ENCODE measurements at regions not wholly inside any gene's neighbourhood (a gene's known extent, or its start where the extent isn't known, plus 50 kb on each side); places are given as distances from the start of the nearest gene placed in this dataset.

GRCh38 chr2:114061566-114062098 lies 171.7 kb downstream of the ACTR3 start:
- no peaks in the 10 kb centered on the region for H3K36me3 ChIP-seq (ENCODE audit: insufficient read depth, low read length)
- TF ChIP-seq EZH2 (IDR thresholded peaks at IDR 0.05; ENCODE audit: insufficient read depth, low read length) = no peak
- no peak for TF ChIP-seq CTCF (IDR thresholded peaks at IDR 0.05; ENCODE audit: insufficient read depth, low read depth, low read length)
- FAIRE-seq = no peak

GRCh38 chr2:114063346-114063745 lies 173.5 kb downstream of the ACTR3 start:
- no peak overlapping the region for H3K4me3 Mint-ChIP-seq (ENCODE audit: unreplicated experiment)
- TF ChIP-seq EZH2 (IDR thresholded peaks at IDR 0.05; ENCODE audit: insufficient read depth, low read length) (no peak), CTCF (IDR thresholded peaks at IDR 0.05; ENCODE audit: insufficient read depth, low read depth, low read length) (no peak)
- H3K27ac Mint-ChIP-seq (ENCODE audit: unreplicated experiment) = no peak overlapping the region
- Histone ChIP-seq H3K4me2 (ENCODE audit: low read length) (no peak overlapping the region), H3K4me1 (ENCODE audit: insufficient read depth, low read length) (no peaks in the 10 kb centered on the region), H3K79me2 (ENCODE audit: insufficient read depth, low read length) (no peaks in the 10 kb centered on the region), H2AFZ (ENCODE audit: low read depth, low read length) (no peak overlapping the region), H3K36me3 (ENCODE audit: insufficient read depth, low read length) (no peaks in the 10 kb centered on the region), H3K9ac (ENCODE audit: low read length) (no peak overlapping the region), H3K9me3 (ENCODE audit: insufficient read depth, low read depth, low read length) (no peaks in the 10 kb centered on the region), H4K20me1 (ENCODE audit: insufficient read depth, low read length) (no peaks in the 10 kb centered on the region), H3K4me3 (ENCODE audit: insufficient read depth, low read depth, low read length) (no peak overlapping the region), H3K27ac (ENCODE audit: low read depth, low read length) (no peak overlapping the region), H3K27me3 (ENCODE audit: insufficient read depth, low read length) (no peaks in the 10 kb centered on the region)
- H3K27me3 Mint-ChIP-seq (ENCODE audit: low read depth, unreplicated experiment) = peaks cover 9% of the 10 kb centered on the region
- no peaks in the 10 kb centered on the region for H3K36me3 Mint-ChIP-seq (ENCODE audit: low read depth, unreplicated experiment)
- H3K9me3 Mint-ChIP-seq (ENCODE audit: unreplicated experiment) = no peaks in the 10 kb centered on the region
- no peaks in the 10 kb centered on the region for H3K4me1 Mint-ChIP-seq (ENCODE audit: low read depth, unreplicated experiment)
- no peak for DNase-seq (ENCODE audit: low read depth)
- no peak for FAIRE-seq

More at GRCh38 chr2:114061566-114062098, 171.7 kb downstream of the ACTR3 start:
- Mint-ChIP-seq H3K27ac (ENCODE audit: unreplicated experiment) (no peak overlapping the region), H3K4me3 (ENCODE audit: unreplicated experiment) (no peak overlapping the region), H3K27me3 (ENCODE audit: low read depth, unreplicated experiment) (peaks cover 6% of the 10 kb centered on the region), H3K9me3 (ENCODE audit: unreplicated experiment) (no peaks in the 10 kb centered on the region), H3K4me1 (ENCODE audit: low read depth, unreplicated experiment) (no peaks in the 10 kb centered on the region), H3K36me3 (ENCODE audit: low read depth, unreplicated experiment) (no peaks in the 10 kb centered on the region)
- Histone ChIP-seq H3K9ac (ENCODE audit: low read length) (no peak overlapping the region), H4K20me1 (ENCODE audit: insufficient read depth, low read length) (no peaks in the 10 kb centered on the region), H3K27me3 (ENCODE audit: insufficient read depth, low read length) (no peaks in the 10 kb centered on the region), H3K4me3 (ENCODE audit: insufficient read depth, low read depth, low read length) (no peak overlapping the region), H2AFZ (ENCODE audit: low read depth, low read length) (no peak overlapping the region), H3K4me1 (ENCODE audit: insufficient read depth, low read length) (no peaks in the 10 kb centered on the region), H3K79me2 (ENCODE audit: insufficient read depth, low read length) (no peaks in the 10 kb centered on the region), H3K9me3 (ENCODE audit: insufficient read depth, low read depth, low read length) (no peaks in the 10 kb centered on the region), H3K27ac (ENCODE audit: low read depth, low read length) (no peak overlapping the region), H3K4me2 (ENCODE audit: low read length) (no peak overlapping the region)
- no peak for DNase-seq (ENCODE audit: low read depth)

GRCh38 chr2:114065731-114066130 lies 175.8 kb downstream of the ACTR3 start:
- TF ChIP-seq EZH2 (IDR thresholded peaks at IDR 0.05; ENCODE audit: insufficient read depth, low read length) (no peak), CTCF (IDR thresholded peaks at IDR 0.05; ENCODE audit: insufficient read depth, low read depth, low read length) (no peak)
- H3K36me3 ChIP-seq (ENCODE audit: insufficient read depth, low read length) = no peaks in the 10 kb centered on the region
- no peaks in the 10 kb centered on the region for H3K4me1 Mint-ChIP-seq (ENCODE audit: low read depth, unreplicated experiment)
- H3K9me3 Mint-ChIP-seq (ENCODE audit: unreplicated experiment) = no peaks in the 10 kb centered on the region
- no peaks in the 10 kb centered on the region for H3K4me1 ChIP-seq (ENCODE audit: insufficient read depth, low read length)
- no peak for FAIRE-seq
- DNase-seq (ENCODE audit: low read depth) = no peak
- H3K27me3 Mint-ChIP-seq (ENCODE audit: low read depth, unreplicated experiment) = peaks cover 9% of the 10 kb centered on the region
- H3K4me2 ChIP-seq (ENCODE audit: low read length) = no peak overlapping the region
- H2AFZ ChIP-seq (ENCODE audit: low read depth, low read length) = no peak overlapping the region
- H3K9me3 ChIP-seq (ENCODE audit: insufficient read depth, low read depth, low read length) = no peaks in the 10 kb centered on the region
- H3K27ac ChIP-seq (ENCODE audit: low read depth, low read length) = no peak overlapping the region
- H3K9ac ChIP-seq (ENCODE audit: low read length) = no peak overlapping the region
- no peak overlapping the region for H3K4me3 ChIP-seq (ENCODE audit: insufficient read depth, low read depth, low read length)
- H3K36me3 Mint-ChIP-seq (ENCODE audit: low read depth, unreplicated experiment) = no peaks in the 10 kb centered on the region
- H3K27me3 ChIP-seq (ENCODE audit: insufficient read depth, low read length) = no peaks in the 10 kb centered on the region
- no peak overlapping the region for H3K4me3 Mint-ChIP-seq (ENCODE audit: unreplicated experiment)
- H3K27ac Mint-ChIP-seq (ENCODE audit: unreplicated experiment) = no peak overlapping the region
- no peaks in the 10 kb centered on the region for H4K20me1 ChIP-seq (ENCODE audit: insufficient read depth, low read length)
- no peaks in the 10 kb centered on the region for H3K79me2 ChIP-seq (ENCODE audit: insufficient read depth, low read length)
